ENCODE measurements at regions not wholly inside any gene's neighbourhood (a gene's known extent, or its start where the extent isn't known, plus 50 kb on each side); places are given as distances from the start of the nearest gene placed in this dataset.

DNA sequence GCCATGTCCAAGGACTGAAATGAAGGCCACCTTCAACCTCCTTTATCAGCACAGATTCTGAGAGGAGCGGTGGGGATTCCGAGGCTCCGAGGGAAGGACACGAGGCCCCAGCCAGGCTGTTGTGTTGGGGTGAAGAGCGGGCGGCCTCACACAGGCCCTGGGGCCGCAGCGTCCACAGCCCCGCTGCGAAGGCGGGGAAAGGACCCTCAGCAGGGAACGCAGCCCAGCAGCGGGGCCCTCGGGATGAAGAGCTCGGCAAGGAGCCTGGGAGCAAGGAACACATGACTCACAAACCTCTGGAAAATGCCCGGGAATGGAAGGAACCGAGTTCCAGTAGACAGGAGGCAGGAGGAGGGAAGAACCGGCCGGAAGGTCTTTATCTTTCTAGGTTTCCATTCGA, 227.2 kb downstream of the BRD1 start:
- DNase-seq: no peak

GRCh38 chr22:49599691-49600455, 227.8 kb downstream of the BRD1 start:
- DNase-seq: no peak

DNA sequence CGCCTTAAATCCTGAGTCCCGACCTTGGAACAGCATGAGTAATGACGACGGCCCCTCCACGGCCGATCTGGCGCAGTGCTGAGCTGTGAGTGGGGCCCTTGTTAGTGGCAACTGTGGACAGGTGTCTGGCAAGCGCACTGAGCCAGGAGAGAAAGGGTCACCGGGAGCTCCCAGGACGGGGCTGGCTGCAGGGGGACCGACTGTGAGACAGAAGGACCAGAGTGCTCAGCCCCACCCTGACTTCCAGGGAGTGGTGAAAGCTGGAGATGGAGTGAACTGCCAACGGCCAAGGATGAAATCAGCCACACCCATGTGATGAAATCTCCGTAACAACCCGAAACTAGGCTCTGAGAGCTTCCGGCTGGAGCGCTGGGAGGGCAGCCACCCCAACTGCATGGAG, 228.6 kb downstream of the BRD1 start:
- no peak for DNase-seq

- no peak for DNase-seq
Measured at GRCh38 chr22:49598338-49598737, 229.3 kb downstream of the BRD1 start.

GRCh38 chr22:49597428-49598039, 230.1 kb downstream of the BRD1 start:
- no peak for DNase-seq

- no peak for DNase-seq
Measured at GRCh38 chr22:49595465-49596078, 232.1 kb downstream of the BRD1 start.

- DNase-seq: no peak
Measured at GRCh38 chr22:49594078-49594477, 233.6 kb downstream of the BRD1 start.

DNA sequence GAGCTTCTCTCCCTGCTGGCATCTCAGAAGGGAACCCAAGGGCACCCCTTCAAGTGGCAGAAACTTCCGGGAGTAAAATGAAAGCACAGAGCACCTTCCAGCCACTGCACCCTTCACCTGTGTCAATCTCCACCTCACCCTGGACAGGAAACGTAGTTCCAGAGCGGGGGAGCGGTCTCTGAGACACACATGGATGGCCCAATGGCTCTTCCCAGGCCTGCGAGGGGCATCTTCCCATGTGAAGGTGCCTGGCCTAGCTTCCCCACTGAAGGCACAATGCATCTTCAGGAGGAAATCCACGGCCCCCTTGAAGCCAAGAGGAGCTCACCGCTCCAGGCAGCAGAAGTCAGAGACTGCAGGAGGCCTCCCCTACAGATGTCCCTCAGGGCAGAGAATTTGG, 234.2 kb downstream of the BRD1 start:
- no peak for DNase-seq

- DNase-seq: no peak
Measured at GRCh38 chr22:49592780-49593501, 234.7 kb downstream of the BRD1 start.

- no peak for DNase-seq
Measured at GRCh38 chr22:49590851-49591445, 236.7 kb downstream of the BRD1 start.

DNA sequence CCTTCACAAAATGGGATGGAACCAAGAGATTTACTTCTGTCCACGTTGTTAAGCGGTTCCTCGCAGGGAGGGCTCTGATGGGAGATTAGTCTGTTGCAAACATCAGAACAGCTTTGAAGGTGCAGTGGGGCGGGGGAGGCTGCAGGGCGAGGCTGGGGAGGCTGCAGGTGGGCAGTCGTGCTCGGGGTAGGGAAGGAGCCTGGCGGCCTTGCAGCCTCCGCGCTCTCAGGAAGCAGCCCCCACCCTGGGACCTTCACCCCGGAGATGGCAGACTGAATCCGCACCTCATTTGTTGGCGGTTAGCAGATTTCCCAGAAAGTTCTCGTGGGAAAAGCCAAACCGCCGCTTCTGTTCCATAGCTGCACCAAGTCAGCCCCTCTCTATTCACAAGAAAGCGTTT, 237.3 kb downstream of the BRD1 start:
- DNase-seq: no peak

DNA sequence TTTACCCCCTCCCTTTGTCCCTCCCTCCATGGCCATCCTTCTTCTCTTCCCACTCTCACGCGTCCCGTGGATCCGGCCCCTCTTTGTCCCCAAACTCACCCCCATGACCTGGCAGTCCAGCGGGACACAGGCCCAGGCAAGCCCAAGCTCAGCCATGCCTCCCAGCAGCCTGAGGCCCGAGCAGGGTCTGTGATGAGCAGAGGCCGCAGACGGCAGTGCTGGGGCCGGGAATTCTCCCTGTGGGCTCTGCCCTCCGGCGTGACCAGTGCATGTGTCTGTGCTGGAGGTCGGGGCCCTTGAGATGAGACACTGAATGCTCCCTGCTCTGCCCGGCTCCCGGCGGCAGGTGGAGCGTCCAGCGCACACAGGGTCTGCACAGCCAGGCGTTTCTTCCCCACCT, 237.9 kb downstream of the BRD1 start:
- DNase-seq: no peak

- DNase-seq: no peak
Measured at GRCh38 chr22:49589301-49589700, 238.4 kb downstream of the BRD1 start.

DNA sequence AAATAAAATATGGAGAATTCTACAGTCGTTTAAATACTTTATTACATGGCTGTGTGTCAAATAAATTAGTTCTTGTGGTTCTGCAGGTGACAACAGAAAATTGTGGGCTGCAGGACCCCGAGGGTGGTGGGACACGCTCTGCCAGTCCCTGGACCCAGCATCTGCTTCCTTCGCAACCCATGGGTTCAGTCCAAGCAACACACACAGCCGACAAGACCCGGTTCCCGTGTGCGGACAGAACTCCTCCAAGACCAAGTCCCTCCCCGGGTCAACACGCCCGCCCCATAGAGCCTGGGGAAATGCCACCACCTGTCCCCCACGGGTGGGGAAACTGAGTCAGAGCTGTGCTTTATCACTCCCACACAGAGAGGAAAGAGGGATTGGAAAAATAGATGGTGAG, 238.9 kb downstream of the BRD1 start:
- DNase-seq: no peak

- DNase-seq: no peak
Measured at GRCh38 chr22:49587987-49588386, 239.7 kb downstream of the BRD1 start.

DNA sequence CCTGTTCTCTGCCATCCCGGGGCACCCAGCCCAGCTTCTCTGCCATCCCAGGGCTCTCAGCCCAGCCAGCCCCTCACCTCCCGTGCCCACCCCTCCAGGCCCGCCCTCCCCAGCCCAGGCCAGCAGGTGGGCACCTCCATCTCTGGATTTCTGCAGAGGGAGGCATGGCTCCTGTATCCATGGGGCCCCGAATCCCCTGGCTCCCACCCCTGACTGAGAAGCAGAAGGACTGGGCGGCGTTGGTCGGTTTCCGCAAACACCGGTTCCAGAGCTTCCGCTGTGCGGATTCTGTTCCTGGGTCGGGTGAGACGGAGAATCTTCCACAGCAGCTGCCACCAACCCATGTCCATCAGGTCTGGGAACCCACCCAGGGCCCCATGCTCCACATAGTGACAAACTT, 240.3 kb downstream of the BRD1 start:
- DNase-seq: no peak

DNA sequence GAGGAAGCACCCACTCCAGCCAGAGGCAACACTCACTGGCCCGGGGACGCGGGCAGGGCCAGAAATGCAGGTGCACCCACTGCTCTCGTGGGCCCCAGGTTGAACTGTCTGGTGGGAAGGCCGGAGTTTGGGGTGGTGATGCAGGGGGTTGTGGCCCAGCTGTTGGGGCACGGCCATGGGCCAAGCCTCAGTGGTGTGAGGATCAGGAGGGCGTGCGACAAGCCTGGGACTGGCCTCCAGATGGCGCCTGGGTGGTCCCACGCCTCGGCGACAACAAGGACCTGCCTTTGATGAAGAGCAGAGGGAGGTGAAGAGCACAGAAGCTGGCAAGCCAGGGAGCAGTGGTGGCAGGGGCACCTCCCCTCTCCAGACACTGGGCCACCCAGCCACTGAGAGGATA, 240.8 kb downstream of the BRD1 start:
- DNase-seq: no peak

- DNase-seq: no peak
Measured at GRCh38 chr22:49586244-49586748, 241.4 kb downstream of the BRD1 start.

DNA sequence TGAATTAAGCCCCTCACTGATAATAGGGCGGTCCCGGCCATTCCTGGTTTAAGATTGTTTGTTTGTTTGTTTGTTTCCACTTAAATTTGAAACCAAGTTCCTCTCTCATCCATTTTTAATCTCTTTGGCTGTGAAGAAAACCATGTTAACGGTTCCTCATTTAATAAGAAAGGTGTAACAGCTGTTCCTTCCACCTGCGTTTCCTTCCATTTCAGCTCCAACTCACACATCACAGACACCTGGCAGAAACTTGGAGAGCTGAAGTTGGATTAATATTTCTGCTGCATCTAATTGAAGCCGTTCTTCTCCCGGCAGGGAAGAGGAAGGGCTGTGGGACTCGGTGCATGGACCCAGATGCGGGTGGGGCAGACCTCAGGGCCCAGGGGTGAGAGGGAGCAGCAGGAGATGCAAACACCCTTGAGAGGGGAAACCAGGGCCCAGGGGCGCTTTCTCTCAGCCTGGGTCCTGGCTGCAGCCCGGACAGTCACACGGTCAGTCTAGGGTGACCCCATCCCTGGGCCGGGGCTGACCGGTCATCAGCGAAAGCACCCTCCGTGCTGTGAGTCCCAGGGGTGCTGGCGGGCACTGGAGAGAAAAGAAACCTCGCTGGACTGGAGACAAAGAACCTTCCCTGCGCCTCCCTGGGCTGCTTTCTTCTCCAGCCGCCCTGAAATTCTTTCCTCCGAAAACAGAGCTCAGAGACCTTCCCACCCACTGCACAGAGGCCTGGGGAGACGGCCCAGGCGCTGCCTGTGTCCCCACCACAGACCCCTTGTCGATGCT, 242.0 kb downstream of the BRD1 start:
- DNase-seq: no peak

- no peak for DNase-seq
Measured at GRCh38 chr22:49583886-49584505, 243.7 kb downstream of the BRD1 start.

GRCh38 chr22:49583341-49583740, 244.3 kb downstream of the BRD1 start:
- DNase-seq: no peak

GRCh38 chr22:49582678-49583077, 245.0 kb downstream of the BRD1 start:
- DNase-seq: no peak
